NOMO-1 treated with dmso at 0.1 percent for 144 hours (cell line): ENCODE measurements at regions not wholly inside any gene's neighbourhood (a gene's known extent, or its start where the extent isn't known, plus 50 kb on each side); places are given as distances from the start of the nearest gene placed in this dataset.

Experiments used
- DNase-seq: peaks from one replicate; lab custom pipeline; 2025; ENCODE audit not compliant: unreplicated experiment; lab: John Stamatoyannopoulos, UW

DNA sequence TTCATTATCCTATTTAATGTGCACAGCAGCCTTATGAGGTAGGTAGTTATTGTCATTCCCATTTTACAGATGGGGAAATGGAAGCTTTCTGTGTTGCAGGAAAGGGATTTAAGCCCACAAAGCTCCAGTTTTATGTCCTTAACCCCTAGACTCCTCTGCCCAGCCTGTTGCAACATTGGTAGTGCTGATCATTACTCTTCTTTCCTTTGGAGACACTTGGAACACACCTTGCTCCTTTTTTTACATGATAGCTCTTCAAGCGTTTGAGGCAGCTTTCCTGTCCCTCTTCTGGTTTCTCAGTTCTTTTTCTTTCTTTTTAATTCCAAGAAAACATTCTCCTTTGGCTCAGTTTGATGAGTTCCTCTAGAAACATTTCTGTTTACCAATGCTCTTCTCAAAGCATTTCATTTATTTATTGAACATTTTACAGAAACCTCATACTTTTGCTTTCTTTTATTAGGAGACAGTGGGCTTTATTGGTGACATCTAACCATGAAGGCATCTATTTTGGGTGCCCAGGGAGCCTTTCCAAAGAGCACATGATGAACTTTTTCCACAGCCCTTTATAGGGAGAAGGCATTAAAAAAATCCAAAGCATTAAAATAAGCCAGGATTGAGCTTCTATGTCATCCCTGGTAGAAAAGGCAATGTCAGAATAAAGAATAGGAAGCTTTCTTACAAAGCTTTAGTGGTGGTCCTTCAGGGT, 218.0 kb downstream of the TMEM38B start:
- DNase-seq, result no peak

GRCh38 chr9:105912863-105913516, 218.6 kb downstream of the TMEM38B start:
- DNase-seq, result no peak

GRCh38 chr9:105921057-105921726, 226.9 kb downstream of the TMEM38B start:
- DNase-seq, result no peak

- no peak for DNase-seq
These were observed 234.1 kb downstream of the TMEM38B start for GRCh38 chr9:105928416-105928815.

DNA sequence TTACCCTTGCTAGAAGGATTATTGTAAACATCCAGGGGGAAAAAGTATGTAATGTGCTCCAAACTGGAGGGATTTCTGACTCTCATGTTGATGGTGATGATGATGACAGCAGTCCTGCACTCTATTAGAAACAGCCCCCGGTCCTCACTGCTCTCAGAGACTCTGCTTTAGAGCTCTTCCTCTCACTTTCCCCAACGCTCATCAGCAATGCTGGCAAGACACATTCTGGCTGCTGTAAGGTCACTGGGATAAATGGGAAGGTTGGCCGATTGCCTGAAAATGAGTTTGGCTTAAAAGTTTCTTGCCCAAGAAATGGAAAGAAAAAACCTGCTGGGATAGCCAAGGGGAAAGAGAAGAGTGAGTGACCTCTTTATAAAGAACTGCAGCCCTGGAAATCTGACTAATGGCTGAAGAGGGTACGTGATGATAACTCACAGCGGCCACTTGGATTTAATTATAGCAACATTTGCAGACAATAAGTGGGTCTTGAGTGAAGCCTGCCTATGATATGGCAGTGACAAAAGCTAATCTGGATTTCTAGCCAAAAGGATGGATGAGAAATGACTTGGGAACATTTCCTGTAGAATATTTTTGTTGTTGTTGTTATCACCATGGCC, 235.8 kb downstream of the TMEM38B start:
- no peak for DNase-seq

- no peak for DNase-seq
These were observed 237.9 kb downstream of the TMEM38B start for GRCh38 chr9:105932276-105932675.

GRCh38 chr9:105950448-105950847, 256.1 kb downstream of the TMEM38B start:
- no peak for DNase-seq

GRCh38 chr9:105950894-105951293, 256.6 kb downstream of the TMEM38B start:
- DNase-seq, result no peak

GRCh38 chr9:105954517-105954916, 260.2 kb downstream of the TMEM38B start:
- DNase-seq, result no peak

GRCh38 chr9:105957830-105958229, 263.5 kb downstream of the TMEM38B start:
- DNase-seq, result no peak

GRCh38 chr9:105958587-105958986, 264.2 kb downstream of the TMEM38B start:
- no peak for DNase-seq

GRCh38 chr9:105959531-105959930, 265.2 kb downstream of the TMEM38B start:
- DNase-seq, result no peak

GRCh38 chr9:105963343-105964099, 269.2 kb downstream of the TMEM38B start:
- no peak for DNase-seq

DNA sequence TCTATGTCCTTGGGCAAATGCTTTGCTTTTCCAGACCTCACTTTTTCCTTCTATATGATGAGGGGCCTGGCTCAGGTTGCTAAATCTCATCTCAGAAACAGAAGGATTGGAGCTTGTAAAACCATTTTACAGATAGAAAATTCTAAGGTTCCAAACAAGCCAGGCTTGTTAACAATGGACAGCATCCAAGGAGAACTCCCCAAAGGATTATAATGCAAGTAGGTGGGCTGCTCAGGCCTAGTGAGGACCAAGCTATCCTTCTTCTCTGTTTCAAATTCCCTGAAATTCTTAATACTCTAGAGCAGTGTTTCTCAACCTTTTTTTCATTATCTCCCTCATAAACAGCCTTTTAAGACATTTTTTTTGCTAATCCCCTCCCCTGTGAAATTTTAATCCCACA, 269.8 kb downstream of the TMEM38B start:
- DNase-seq, result no peak

DNA sequence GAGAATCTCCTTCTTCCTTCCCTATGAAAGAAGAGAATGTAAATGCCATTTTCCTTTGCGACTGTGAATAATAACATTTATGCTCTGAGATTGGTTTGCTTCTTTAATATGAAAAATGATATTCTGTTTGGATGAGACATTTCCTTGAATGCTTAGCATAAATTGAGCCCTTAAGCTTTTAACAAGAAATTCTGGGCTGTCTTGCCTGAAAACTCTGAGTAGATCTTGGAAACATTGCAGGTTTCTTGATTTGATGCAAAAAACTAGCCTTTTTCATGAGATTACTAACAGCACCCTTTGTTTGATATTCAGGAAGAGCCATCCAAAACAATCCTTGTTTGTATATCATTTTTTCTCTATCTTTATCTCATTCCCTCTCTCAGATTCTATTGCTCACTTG, 272.5 kb downstream of the TMEM38B start:
- no peak for DNase-seq

DNA sequence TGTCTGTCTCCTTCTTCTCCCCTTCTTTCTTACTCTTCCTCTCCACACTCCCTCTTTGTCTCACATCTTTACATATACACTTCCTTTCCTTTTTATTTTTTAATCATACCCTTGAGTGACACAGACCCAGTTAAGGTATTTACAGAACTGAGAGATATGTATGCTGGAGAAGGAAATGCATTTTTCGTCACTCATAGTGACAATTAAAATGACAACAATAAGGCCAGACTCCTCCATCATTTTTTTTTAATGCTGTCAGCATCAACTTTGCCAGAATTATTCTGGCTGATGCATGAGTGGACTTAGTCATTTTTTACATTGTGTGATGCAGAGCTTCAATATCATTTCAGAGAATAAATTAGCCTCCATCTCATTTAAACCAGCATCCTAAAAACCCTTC, 272.9 kb downstream of the TMEM38B start:
- DNase-seq, result no peak

- no peak for DNase-seq
These were observed 273.5 kb downstream of the TMEM38B start for GRCh38 chr9:105967797-105968196.

- no peak for DNase-seq
These were observed 274.6 kb downstream of the TMEM38B start for GRCh38 chr9:105968811-105969466.

- no peak for DNase-seq
These were observed 275.3 kb downstream of the TMEM38B start for GRCh38 chr9:105969636-105970035.

DNA sequence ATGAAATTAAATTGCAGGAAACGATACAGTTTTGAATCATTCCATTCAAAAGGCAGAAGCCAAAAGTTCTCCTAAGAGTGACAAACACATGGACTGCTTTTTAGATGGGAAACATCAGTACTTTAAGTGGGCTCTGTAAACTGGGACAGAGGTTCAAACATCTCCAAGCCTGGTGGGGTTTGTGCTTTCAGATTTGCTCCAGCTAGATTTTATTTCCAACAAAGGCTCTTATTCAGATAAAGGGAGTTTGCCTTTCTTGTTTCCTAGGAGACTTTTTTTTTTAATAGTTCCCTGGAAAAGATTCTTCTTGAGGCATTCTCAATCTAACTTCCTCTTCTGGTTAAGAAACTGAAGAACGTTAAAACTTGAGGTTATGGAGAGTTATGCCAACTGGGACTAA, 277.6 kb downstream of the TMEM38B start:
- no peak for DNase-seq
